H1 (cell line): ENCODE measurements at regions not wholly inside any gene's neighbourhood (a gene's known extent, or its start where the extent isn't known, plus 50 kb on each side); places are given as distances from the start of the nearest gene placed in this dataset.

ENCODE experiments used
- CTCF ChIA-PET: fragments of 300-600 bp; sonication (Branson Sonifier 250); formaldehyde crosslinking; loops from one replicate; lab custom pipeline; 2021; ENCODE audit not compliant: partially characterized antibody; lab: Charles Lee
- POLR2A ChIA-PET: fragments of 300-600 bp; sonication (Branson Sonifier 250); formaldehyde crosslinking; loops from one replicate; lab custom pipeline; 2021; ENCODE audit warnings: inconsistent platforms; ENCODE audit not compliant: partially characterized antibody; lab: Charles Lee
- DNase-seq, 2 experiments: peaks; one replicate each; pipeline versions ENCODE4 v3.0.0 to v3.0.0-alpha.2; 2010 to 2022; ENCODE audit warnings: low spot score in 2 of 2, low read depth in 1 of 2, mixed read lengths in 1 of 2
- FAIRE-seq: peaks from 2 replicates; lab custom pipeline; 2011; peaks lifted over from hg19 to GRCh38; lab: Jason Lieb, UNC
- H2AFZ ChIP-seq: 2 replicates; pipeline ENCODE4 v1.8.1; 2012; ENCODE audit warnings: low read length, inconsistent platforms
- H2AK5ac ChIP-seq: 2 replicates; pipeline ENCODE4 v1.6.1; 2013; ENCODE audit warnings: low read depth, low read length
- H2BK120ac ChIP-seq: replicated peaks from 2 replicates; pipeline ENCODE3; 2013; ENCODE audit warnings: low read depth, low read length, inconsistent platforms
- H2BK12ac ChIP-seq: 2 replicates; pipeline ENCODE4 v1.6.1; 2013; ENCODE audit warnings: low read depth, low read length
- H2BK15ac ChIP-seq: 2 replicates; pipeline ENCODE4 v1.6.1; 2013; ENCODE audit warnings: low read length
- H2BK20ac ChIP-seq: 2 replicates; pipeline ENCODE4 v1.6.1; 2013; ENCODE audit warnings: low read length
- H2BK5ac ChIP-seq: 2 replicates; pipeline ENCODE4 v1.6.1; 2013; ENCODE audit warnings: low read depth, low read length
- H3K14ac ChIP-seq: 2 replicates; pipeline ENCODE4 v1.6.1; 2013; ENCODE audit warnings: inconsistent platforms; ENCODE audit not compliant: insufficient read length
- H3K18ac ChIP-seq: 2 replicates; pipeline ENCODE4 v1.6.1; 2013; ENCODE audit warnings: low read length; ENCODE audit errors: extremely low read depth
- H3K23ac ChIP-seq: 2 replicates; pipeline ENCODE4 v1.6.1; 2013; ENCODE audit warnings: inconsistent platforms; ENCODE audit not compliant: insufficient read length
- H3K23me2 ChIP-seq: 2 replicates; pipeline ENCODE4 v1.6.1; 2013; ENCODE audit warnings: low read depth, low read length
- H3K27ac ChIP-seq: 2 replicates; pipeline ENCODE4 v1.6.1; 2011; ENCODE audit warnings: low read depth, low read length, inconsistent platforms
- H3K27me3 ChIP-seq, 4 experiments: replicated peaks in 1 of 4; 1 replicate in 1 of 4; 2 replicates in 3 of 4; pipeline versions ENCODE4 v1.6.1 to v1.8.1; 2011 to 2013; ENCODE audit warnings: low read length in 3 of 4, mild to moderate bottlenecking in 3 of 4, inconsistent platforms in 2 of 4, mixed read lengths in 2 of 4, moderate library complexity in 1 of 4; ENCODE audit not compliant: control insufficient read depth in 3 of 4, insufficient read depth in 3 of 4; ENCODE audit errors: extremely low read depth in 1 of 4
- H3K36me3 ChIP-seq, 4 experiments: 2 replicates each; pipeline versions ENCODE4 v1.6.1 to v1.8.1; 2011 to 2013; ENCODE audit warnings: mild to moderate bottlenecking in 4 of 4, low read length in 3 of 4, moderate library complexity in 2 of 4, control low read depth in 1 of 4, inconsistent platforms in 1 of 4; ENCODE audit not compliant: insufficient read depth in 4 of 4, control insufficient read depth in 2 of 4
- H3K4ac ChIP-seq: replicated peaks from 2 replicates; pipeline ENCODE3; 2013; ENCODE audit warnings: low read length, low read depth, mixed read lengths, inconsistent platforms; ENCODE audit not compliant: insufficient read length
- H3K4me1 ChIP-seq, 4 experiments: replicated peaks in 1 of 4; 1 replicate in 1 of 4; 2 replicates in 3 of 4; pipeline versions ENCODE4 v1.6.1 to v1.8.1; 2011 to 2013; ENCODE audit warnings: low read length in 3 of 4, inconsistent platforms in 2 of 4, mixed read lengths in 1 of 4; ENCODE audit not compliant: insufficient read depth in 4 of 4, control insufficient read depth in 3 of 4
- H3K4me2 ChIP-seq, 2 experiments: 2 replicates each; pipeline versions ENCODE4 v1.6.1 to v1.8.1; 2011 to 2013; ENCODE audit warnings: low read depth in 2 of 2, low read length in 2 of 2, control low read depth in 1 of 2, inconsistent platforms in 1 of 2, mild to moderate bottlenecking in 1 of 2; ENCODE audit not compliant: insufficient read depth in 1 of 2
- H3K4me3 ChIP-seq, 4 experiments: fragments of 200-600, 300-600 bp in 1 of 4; sonication (generic), shearing (Covaris generic), sonication (Bioruptor Twin) in 1 of 4; 2 replicates each; pipeline versions ENCODE4 v1.5.1 to v1.8.1; 2011 to 2016; ENCODE audit warnings: low read length in 4 of 4, low read depth in 3 of 4, control low read depth in 2 of 4, inconsistent platforms in 2 of 4, mild to moderate bottlenecking in 2 of 4, mixed read lengths in 1 of 4, moderate library complexity in 1 of 4; ENCODE audit not compliant: insufficient read depth in 2 of 4; ENCODE audit errors: extremely low read depth in 1 of 4
- H3K56ac ChIP-seq: replicated peaks from 2 replicates; pipeline ENCODE3; 2013; ENCODE audit warnings: low read depth, mild to moderate bottlenecking, mixed read lengths, low read length, inconsistent platforms; ENCODE audit not compliant: insufficient read length
- H3K79me1 ChIP-seq: 2 replicates; pipeline ENCODE4 v1.6.1; 2013; ENCODE audit warnings: low read depth, low read length, control low read depth
- H3K79me2 ChIP-seq, 2 experiments: 2 replicates each; pipeline versions ENCODE4 v1.6.1 to v1.8.1; 2012 to 2013; ENCODE audit warnings: low read length in 2 of 2, mild to moderate bottlenecking in 2 of 2, inconsistent platforms in 1 of 2; ENCODE audit not compliant: insufficient read depth in 2 of 2, control insufficient read depth in 1 of 2
- H3K9ac ChIP-seq, 4 experiments: replicated peaks in 1 of 4; 1 replicate in 1 of 4; 2 replicates in 3 of 4; pipeline versions ENCODE4 v1.6.1 to v1.8.1; 2011 to 2013; ENCODE audit warnings: low read depth in 3 of 4, low read length in 3 of 4, control low read depth in 2 of 4, mild to moderate bottlenecking in 2 of 4, moderate library complexity in 2 of 4, inconsistent platforms in 1 of 4; ENCODE audit errors: extremely low read depth in 1 of 4
- H3K9me3 ChIP-seq, 2 experiments: 2 replicates each; pipeline versions ENCODE4 v1.6.1 to v1.8.1; 2012 to 2013; ENCODE audit warnings: mild to moderate bottlenecking in 2 of 2, moderate library complexity in 2 of 2, control low read depth in 1 of 2, inconsistent platforms in 1 of 2, low read depth in 1 of 2, low read length in 1 of 2, mixed read lengths in 1 of 2; ENCODE audit not compliant: insufficient read depth in 2 of 2
- H4K20me1 ChIP-seq, 2 experiments: replicated peaks in 1 of 2; 2 replicates each; pipeline versions ENCODE3 to v1.8.1; 2011 to 2013; ENCODE audit warnings: inconsistent platforms in 2 of 2, low read length in 2 of 2, mild to moderate bottlenecking in 1 of 2; ENCODE audit not compliant: insufficient read depth in 2 of 2, control insufficient read depth in 1 of 2
- H4K5ac ChIP-seq: 2 replicates; pipeline ENCODE4 v1.6.1; 2013; ENCODE audit warnings: low read length, low read depth, mixed read lengths, inconsistent platforms; ENCODE audit not compliant: insufficient read length
- H4K8ac ChIP-seq: 2 replicates; pipeline ENCODE4 v1.8.0; 2013; ENCODE audit warnings: mild to moderate bottlenecking, moderate library complexity, low read length, inconsistent platforms; ENCODE audit not compliant: insufficient read depth; ENCODE audit errors: extremely low read depth
- H4K91ac ChIP-seq: replicated peaks from 2 replicates; pipeline ENCODE3; 2013; ENCODE audit warnings: low read length, mixed read lengths, inconsistent platforms; ENCODE audit not compliant: insufficient read length
- ASH2L ChIP-seq: fragments of 200-600, 300-600 bp; sonication (generic); IDR thresholded peaks from one replicate; pipeline ENCODE4 v1.7.1; 2017; ENCODE audit warnings: low read length
- ATF2 ChIP-seq: IDR thresholded peaks from 2 replicates; pipeline ENCODE4 v1.6.1; 2012; ENCODE audit warnings: low read length, inconsistent platforms
- CEBPB ChIP-seq: IDR thresholded peaks from 2 replicates; pipeline ENCODE4 v1.6.1; 2012; ENCODE audit warnings: low read depth, low read length
- CHD2 ChIP-seq: IDR thresholded peaks from 2 replicates; pipeline ENCODE4 v1.6.1; 2012; ENCODE audit warnings: low read length, improper control_type of control experiment
- E2F6 ChIP-seq: IDR thresholded peaks from 2 replicates; pipeline ENCODE4 v1.6.1; 2012; ENCODE audit warnings: inconsistent platforms
- NANOG ChIP-seq: IDR thresholded peaks from 2 replicates; pipeline ENCODE4 v1.6.1; 2011; ENCODE audit warnings: low read length, low read depth, mild to moderate bottlenecking, inconsistent platforms; ENCODE audit not compliant: insufficient read depth, poor library complexity, severe bottlenecking
- POU5F1 ChIP-seq: IDR thresholded peaks from 2 replicates; pipeline ENCODE4 v1.6.1; 2011; ENCODE audit warnings: low read depth, mild to moderate bottlenecking, low read length, moderate library complexity
- RAD21 ChIP-seq, 2 experiments: IDR thresholded peaks in 1 of 2; conservative IDR thresholded peaks in 1 of 2; 2 replicates each; pipeline ENCODE4 v1.6.1; 2011; ENCODE audit warnings: low read depth in 2 of 2, low read length in 2 of 2, improper control_type of control experiment in 1 of 2, inconsistent platforms in 1 of 2, mild to moderate bottlenecking in 1 of 2, moderate library complexity in 1 of 2
- RFX5 ChIP-seq: IDR thresholded peaks from 2 replicates; pipeline ENCODE4 v1.6.1; 2011; ENCODE audit warnings: low read depth, low read length, improper control_type of control experiment, borderline replicate concordance
- SIN3A ChIP-seq, 2 experiments: IDR thresholded peaks in 1 of 2; conservative IDR thresholded peaks in 1 of 2; 2 replicates each; pipeline ENCODE4 v1.6.1; 2011 to 2012; ENCODE audit warnings: low read length in 2 of 2, improper control_type of control experiment in 1 of 2, low read depth in 1 of 2, mild to moderate bottlenecking in 1 of 2
- SRF ChIP-seq: IDR thresholded peaks from 2 replicates; pipeline ENCODE4 v1.6.1; 2011; ENCODE audit warnings: mild to moderate bottlenecking, low read depth, low read length, moderate library complexity
- TAF1 ChIP-seq: IDR thresholded peaks from 2 replicates; pipeline ENCODE4 v1.6.1; 2011; ENCODE audit warnings: mild to moderate bottlenecking, low read depth, low read length
- TCF12 ChIP-seq: IDR thresholded peaks from 2 replicates; pipeline ENCODE4 v1.6.1; 2011; ENCODE audit warnings: low read depth, mild to moderate bottlenecking, low read length
- WGBS, 2 experiments: shearing (Covaris generic) in 1 of 2; methylation state at CpG; one replicate each; pipeline versions ENCODE4 v1.1.6 to v1.1.7; 2013 to 2015; ENCODE audit warnings: low lambda C conversion rate in 2 of 2, mixed read lengths in 2 of 2, inconsistent platforms in 1 of 2, low coverage in 1 of 2, missing lambda C conversion rate in 1 of 2; ENCODE audit not compliant: insufficient replicate concordance in 2 of 2, insufficient coverage in 1 of 2, insufficient read length in 1 of 2; ENCODE audit errors: extremely low coverage in 1 of 2, missing lambda C conversion rate in 1 of 2; 5-methylcytosine and 5-hydroxymethylcytosine counted together

GRCh38 chr10:85225311-85225710 is 896.9 kb downstream of the CCSER2 start:
- H3K36me3 ChIP-seq: no peaks in the 10 kb centered on the region
- no peaks in the 10 kb centered on the region for H3K79me2 ChIP-seq
- ChIA-PET POLR2A (no interaction called here), CTCF (interaction anchor here (1.1 kb wide), 1 partner anchor 10 kb away, joined by 5 read pairs; no protein-coding TSS in a partner anchor)
- H3K4me3 ChIP-seq: no peak overlapping the region
- no peak overlapping the region for H2BK5ac ChIP-seq
- H2AK5ac ChIP-seq: no peak overlapping the region
- no peaks in the 10 kb centered on the region for H3K9me3 ChIP-seq
- H2BK120ac ChIP-seq: no peak overlapping the region
- no peaks in the 10 kb centered on the region for H3K23me2 ChIP-seq
- no peak overlapping the region for H2BK12ac ChIP-seq
- no peak overlapping the region for H3K18ac ChIP-seq
- H3K79me1 ChIP-seq: no peaks in the 10 kb centered on the region
- H2AFZ ChIP-seq: no peak overlapping the region
- no peaks in the 10 kb centered on the region for H3K4me1 ChIP-seq
- H3K56ac ChIP-seq: no peak overlapping the region
- H2BK15ac ChIP-seq: no peak overlapping the region
- H3K27me3 ChIP-seq: no peaks in the 10 kb centered on the region
- H3K23ac ChIP-seq: no peak overlapping the region
- no peak overlapping the region for H3K14ac ChIP-seq
- WGBS, 2 experiments: 96% methylated on average over 2 of the region's 2 CpGs; no CpG with 5 or more reads in 1 of the 2 experiments
- FAIRE-seq (no peak), DNase-seq (no peak)
- H3K27ac ChIP-seq: no peak overlapping the region
- no peaks in the 10 kb centered on the region for H4K20me1 ChIP-seq
- H3K4ac ChIP-seq: no peak overlapping the region
- no peak overlapping the region for H4K5ac ChIP-seq
- no peak overlapping the region for H3K4me2 ChIP-seq
- H4K91ac ChIP-seq: no peak overlapping the region
- no peak overlapping the region for H3K9ac ChIP-seq
- H2BK20ac ChIP-seq: no peak overlapping the region
- H4K8ac ChIP-seq: no peak overlapping the region
- no peak for TF ChIP-seq POU5F1
- TF ChIP-seq RAD21 (IDR thresholded peaks at IDR 0.05 in 1 of 2, conservative IDR thresholded peaks at IDR 0.05 in 1 of 2; ENCODE audit: low read depth in 2 of 2, low read length in 2 of 2): no peak
- TF ChIP-seq TAF1: no peak
- TF ChIP-seq CHD2: no peak
- no peak for TF ChIP-seq SIN3A (conservative IDR thresholded peaks at IDR 0.05 in 1 of 2, IDR thresholded peaks at IDR 0.05 in 1 of 2; ENCODE audit: low read depth in 1 of 2, low read length in 2 of 2)
- TF ChIP-seq ATF2: no peak
- TF ChIP-seq CEBPB: no peak
- TF ChIP-seq ASH2L: no peak
- TF ChIP-seq RFX5: no peak
- no peak for TF ChIP-seq NANOG
- TF ChIP-seq SRF: no peak
- TF ChIP-seq TCF12: no peak
- no peak for TF ChIP-seq E2F6
